ENCODE measurements at regions not wholly inside any gene's neighbourhood (a gene's known extent, or its start where the extent isn't known, plus 50 kb on each side); places are given as distances from the start of the nearest gene placed in this dataset.
"Not testable (repeated sequence)": the region's sequence is repeated elsewhere in the genome, so short reads cannot be mapped to it uniquely, and the experiment has no call there.

DNA sequence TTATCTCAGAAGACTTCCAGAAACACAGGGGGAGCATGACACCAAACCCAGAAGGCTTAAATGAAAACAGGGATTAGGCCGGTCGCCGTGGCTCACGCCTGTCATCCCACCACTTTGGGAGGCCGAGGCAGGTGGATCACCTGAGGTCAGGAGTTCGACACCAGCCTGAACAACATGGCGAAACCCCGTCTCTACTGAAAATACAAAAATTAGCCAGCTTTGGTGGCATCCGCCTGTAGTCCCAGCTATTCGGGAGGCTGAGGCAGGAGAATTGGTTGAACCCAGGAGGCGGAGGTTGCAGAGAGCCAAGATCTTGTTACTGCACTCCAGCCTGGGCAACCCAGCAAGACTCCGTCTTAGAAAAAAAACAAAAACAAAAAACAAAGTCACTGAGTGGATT, 294.1 kb downstream of the ASMT start:
- TF ChIP-seq, protein P1, sequence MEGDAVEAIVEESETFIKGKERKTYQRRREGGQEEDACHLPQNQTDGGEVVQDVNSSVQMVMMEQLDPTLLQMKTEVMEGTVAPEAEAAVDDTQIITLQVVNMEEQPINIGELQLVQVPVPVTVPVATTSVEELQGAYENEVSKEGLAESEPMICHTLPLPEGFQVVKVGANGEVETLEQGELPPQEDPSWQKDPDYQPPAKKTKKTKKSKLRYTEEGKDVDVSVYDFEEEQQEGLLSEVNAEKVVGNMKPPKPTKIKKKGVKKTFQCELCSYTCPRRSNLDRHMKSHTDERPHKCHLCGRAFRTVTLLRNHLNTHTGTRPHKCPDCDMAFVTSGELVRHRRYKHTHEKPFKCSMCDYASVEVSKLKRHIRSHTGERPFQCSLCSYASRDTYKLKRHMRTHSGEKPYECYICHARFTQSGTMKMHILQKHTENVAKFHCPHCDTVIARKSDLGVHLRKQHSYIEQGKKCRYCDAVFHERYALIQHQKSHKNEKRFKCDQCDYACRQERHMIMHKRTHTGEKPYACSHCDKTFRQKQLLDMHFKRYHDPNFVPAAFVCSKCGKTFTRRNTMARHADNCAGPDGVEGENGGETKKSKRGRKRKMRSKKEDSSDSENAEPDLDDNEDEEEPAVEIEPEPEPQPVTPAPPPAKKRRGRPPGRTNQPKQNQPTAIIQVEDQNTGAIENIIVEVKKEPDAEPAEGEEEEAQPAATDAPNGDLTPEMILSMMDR (IDR thresholded peaks at IDR 0.05): not testable (repeated sequence)
- not testable (repeated sequence) for TF ChIP-seq POLR2A (IDR thresholded peaks at IDR 0.05)

All from esophagus squamous epithelium (tissue), 4 donors.